SK-N-SH (cell line): ENCODE measurements at regions not wholly inside any gene's neighbourhood (a gene's known extent, or its start where the extent isn't known, plus 50 kb on each side); places are given as distances from the start of the nearest gene placed in this dataset.

Experiments used
- CTCF ChIA-PET: fragments of 300-600, 350-600 bp; formaldehyde crosslinking; extraction: SDS; loops from one replicate; lab custom pipeline; 2021; lab: Yijun Ruan, JAX
- POLR2A ChIA-PET: fragments of 350-600 bp; sonication (Branson Sonifier 250); formaldehyde crosslinking; extraction: SDS; loops from one replicate; lab custom pipeline; 2020; ENCODE audit warnings: antibody characterized with exemption, inconsistent platforms; lab: Yijun Ruan, JAX
- DNase-seq: peaks from one replicate; pipeline ENCODE4 v3.0.0; 2012
- H2AFZ ChIP-seq: fragments of 200-600 bp; sonication (generic); 2 replicates; pipeline ENCODE4 v1.8.1; 2016; ENCODE audit warnings: antibody characterized with exemption, mild to moderate bottlenecking, low read depth
- H3F3A ChIP-seq: fragments of 200-600 bp; sonication (generic); replicated peaks from 2 replicates; pipeline ENCODE3; 2016; ENCODE audit warnings: antibody characterized with exemption, mild to moderate bottlenecking; ENCODE audit not compliant: insufficient read depth
- H3K27ac ChIP-seq, 2 experiments: fragments of 200-500 bp in 1 of 2; fragments of 200-600 bp in 1 of 2; sonication (Bioruptor generic) in 1 of 2; sonication (generic), shearing (Covaris generic) in 1 of 2; 2 replicates each; pipeline versions ENCODE4 v1.5.1 to v1.6.1; 2014 to 2016; ENCODE audit warnings: low read depth in 2 of 2, inconsistent platforms in 1 of 2, low read length in 1 of 2, mild to moderate bottlenecking in 1 of 2, mixed read lengths in 1 of 2
- H3K27me3 ChIP-seq: fragments of 200-600 bp; sonication (generic), shearing (Covaris generic); 2 replicates; pipeline ENCODE4 v1.6.1; 2016; ENCODE audit warnings: mixed run types; ENCODE audit not compliant: insufficient read depth
- H3K36me3 ChIP-seq, 2 experiments: fragments of 200-500 bp in 1 of 2; fragments of 200-600 bp in 1 of 2; sonication (Bioruptor generic) in 1 of 2; sonication (generic) in 1 of 2; replicated peaks in 1 of 2; 2 replicates each; pipeline versions ENCODE3 to v1.5.1; 2014 to 2016; ENCODE audit warnings: low read length in 1 of 2, mild to moderate bottlenecking in 1 of 2; ENCODE audit not compliant: insufficient read depth in 2 of 2, control insufficient read depth in 1 of 2
- H3K4me1 ChIP-seq, 2 experiments: fragments of 200-500 bp in 1 of 2; fragments of 200-600 bp in 1 of 2; sonication (Bioruptor generic) in 1 of 2; sonication (generic), shearing (Covaris generic) in 1 of 2; 2 replicates each; pipeline versions ENCODE4 v1.5.1 to v1.6.1; 2014 to 2016; ENCODE audit warnings: low read depth in 1 of 2, low read length in 1 of 2, mixed run types in 1 of 2; ENCODE audit not compliant: insufficient read depth in 2 of 2, control insufficient read depth in 1 of 2
- H3K4me2 ChIP-seq: fragments of 200-600 bp; sonication (generic), shearing (Covaris generic); 2 replicates; pipeline ENCODE4 v1.6.1; 2017; ENCODE audit warnings: mixed run types
- H3K4me3 ChIP-seq, 2 experiments: fragments of 200-500 bp in 1 of 2; fragments of 200-600 bp in 1 of 2; sonication (Bioruptor generic) in 1 of 2; sonication (generic), shearing (Covaris generic) in 1 of 2; 2 replicates each; pipeline versions ENCODE4 v1.5.1 to v1.8.1; 2014 to 2016; ENCODE audit warnings: low read depth in 2 of 2, inconsistent platforms in 1 of 2, low read length in 1 of 2, mild to moderate bottlenecking in 1 of 2, mixed read lengths in 1 of 2, moderate library complexity in 1 of 2
- H3K79me2 ChIP-seq: fragments of 200-600 bp; sonication (generic); 2 replicates; pipeline ENCODE4 v1.8.1; 2017; ENCODE audit warnings: mild to moderate bottlenecking; ENCODE audit not compliant: insufficient read depth
- H3K9ac ChIP-seq: fragments of 200-600 bp; sonication (generic); 2 replicates; pipeline ENCODE4 v1.6.1; 2017; ENCODE audit warnings: mixed run types
- H3K9me2 ChIP-seq: fragments of 200-600 bp; sonication (generic); 2 replicates; pipeline ENCODE4 v1.6.1; 2017; ENCODE audit warnings: mixed run types
- H3K9me3 ChIP-seq: fragments of 200-600 bp; sonication (generic); 2 replicates; pipeline ENCODE4 v1.6.1; 2017; ENCODE audit warnings: mixed run types, mild to moderate bottlenecking, moderate library complexity
- H4K20me1 ChIP-seq: fragments of 200-600 bp; sonication (generic); 2 replicates; pipeline ENCODE4 v1.6.1; 2017; ENCODE audit warnings: mild to moderate bottlenecking, mixed run types; ENCODE audit not compliant: insufficient read depth
- CTCF ChIP-seq: fragments of 200-600 bp; sonication (generic); IDR thresholded peaks from 2 replicates; pipeline ENCODE4 v1.6.1; 2017; ENCODE audit warnings: antibody characterized with exemption, mild to moderate bottlenecking, moderate library complexity
- EZH2phosphoT487 ChIP-seq: fragments of 200-600 bp; sonication (generic); IDR thresholded peaks from 2 replicates; pipeline ENCODE4 v1.6.1; 2017; ENCODE audit warnings: low read depth, mixed run types, mild to moderate bottlenecking, antibody characterized with exemption, moderate library complexity, borderline replicate concordance
- GATA2 ChIP-seq: sonication (generic); formaldehyde crosslinking; IDR thresholded peaks from 2 replicates; pipeline ENCODE4 v1.5.0; 2020; ENCODE audit warnings: mild to moderate bottlenecking, missing genetic modification reagents
- IRF3 ChIP-seq: fragments of 150-350 bp; IDR thresholded peaks from 2 replicates; pipeline ENCODE4 v1.6.1; 2016; ENCODE audit warnings: mild to moderate bottlenecking, low read depth, low read length
- JUND ChIP-seq: IDR thresholded peaks from 2 replicates; pipeline ENCODE4 v1.4.0; 2012
- MAX ChIP-seq: IDR thresholded peaks from 2 replicates; pipeline ENCODE4 v1.4.0; 2012; ENCODE audit warnings: low read depth
- MEF2A ChIP-seq: IDR thresholded peaks from 2 replicates; pipeline ENCODE4 v1.4.0; 2012; ENCODE audit warnings: low read depth, borderline replicate concordance
- NRF1 ChIP-seq: IDR thresholded peaks from 2 replicates; pipeline ENCODE4 v1.6.1; 2012; ENCODE audit warnings: low read depth, mild to moderate bottlenecking, low read length
- PBX3 ChIP-seq: IDR thresholded peaks from 2 replicates; pipeline ENCODE4; 2012
- RAD21 ChIP-seq: IDR thresholded peaks from 2 replicates; pipeline ENCODE4 v1.6.1; 2012; ENCODE audit warnings: mild to moderate bottlenecking, low read length
- REST ChIP-seq: IDR thresholded peaks from 2 replicates; pipeline ENCODE4 v1.6.1; 2012; ENCODE audit warnings: mild to moderate bottlenecking, low read depth, low read length, moderate library complexity
- RFX5 ChIP-seq: IDR thresholded peaks from 2 replicates; pipeline ENCODE4 v1.6.1; 2012; ENCODE audit warnings: mild to moderate bottlenecking, improper control_type of control experiment, low read length
- RXRA ChIP-seq: IDR thresholded peaks from 2 replicates; pipeline ENCODE4 v1.4.0; 2012; ENCODE audit warnings: low read depth, mild to moderate bottlenecking, borderline replicate concordance
- SIN3A ChIP-seq: IDR thresholded peaks from 2 replicates; pipeline ENCODE4 v1.6.1; 2012; ENCODE audit warnings: low read depth, mild to moderate bottlenecking, low read length, moderate library complexity, borderline replicate concordance
- SMC3 ChIP-seq: IDR thresholded peaks from 2 replicates; pipeline ENCODE4 v1.6.1; 2012; ENCODE audit warnings: low read depth, low read length, improper control_type of control experiment
- TAF1 ChIP-seq: IDR thresholded peaks from 2 replicates; pipeline ENCODE4 v1.6.1; 2012; ENCODE audit warnings: low read depth, mild to moderate bottlenecking, low read length, moderate library complexity, borderline replicate concordance
- TCF12 ChIP-seq: IDR thresholded peaks from 2 replicates; pipeline ENCODE4 v1.4.0; 2012
- TEAD4 ChIP-seq: IDR thresholded peaks from 2 replicates; pipeline ENCODE4 v1.4.0; 2012; ENCODE audit warnings: mild to moderate bottlenecking, borderline replicate concordance; ENCODE audit not compliant: insufficient read depth
- USF1 ChIP-seq: IDR thresholded peaks from 2 replicates; pipeline ENCODE4 v1.4.0; 2012; ENCODE audit warnings: low read depth, borderline replicate concordance
- WGBS: methylation state at CpG from one replicate; pipeline ENCODE4 v1.1.6; 2017; ENCODE audit warnings: low lambda C conversion rate; 5-methylcytosine and 5-hydroxymethylcytosine counted together

GRCh38 chr2:15836689-15837610 lies 103.4 kb upstream of the MYCN start:
- no peaks in the 10 kb centered on the region for H3K27me3 ChIP-seq
- no peak overlapping the region for H3K27ac ChIP-seq
- H3K36me3 ChIP-seq, result no peaks in the 10 kb centered on the region
- CTCF ChIA-PET, result no interaction called here
- H3K4me3 ChIP-seq, result no peak overlapping the region
- H3K4me1 ChIP-seq, result peaks cover 0 to 24% of the 10 kb centered on the region in 2 experiments; a peak in 1 of 4 replicates
- H3K9ac ChIP-seq, result no peak overlapping the region
- H3K4me2 ChIP-seq, result no peak overlapping the region
- no peaks in the 10 kb centered on the region for H3K9me2 ChIP-seq
- POLR2A ChIA-PET, result no interaction called here
- no peaks in the 10 kb centered on the region for H3K79me2 ChIP-seq
- WGBS, result 42% methylated on average over 13 of the region's 13 CpGs
- no peaks in the 10 kb centered on the region for H3K9me3 ChIP-seq
- H4K20me1 ChIP-seq, result no peaks in the 10 kb centered on the region
- no peaks in the 10 kb centered on the region for H3F3A ChIP-seq
- no peak overlapping the region for H2AFZ ChIP-seq
- TF ChIP-seq TAF1, result no peak
- no peak for TF ChIP-seq MEF2A
- TF ChIP-seq RAD21, result no peak
- TF ChIP-seq PBX3, result no peak
- TF ChIP-seq CTCF, result no peak
- TF ChIP-seq MAX, result no peak
- no peak for TF ChIP-seq EZH2phosphoT487
- no peak for TF ChIP-seq GATA2 (CRISPR knock-in tag)
- no peak for TF ChIP-seq RFX5
- no peak for TF ChIP-seq USF1
- TF ChIP-seq JUND, result no peak
- TF ChIP-seq IRF3, result no peak
- TF ChIP-seq SIN3A, result no peak
- no peak for TF ChIP-seq RXRA
- TF ChIP-seq SMC3, result no peak
- TF ChIP-seq TCF12, result no peak
- no peak for TF ChIP-seq TEAD4
- TF ChIP-seq REST, result no peak
- no peak for TF ChIP-seq NRF1
- TF ChIP-seq, all 33 proteins: peak for 0
- no peak for DNase-seq
